Non-pigmented ciliary epithelial cell (primary cell): ENCODE measurements at regions not wholly inside any gene's neighbourhood (a gene's known extent, or its start where the extent isn't known, plus 50 kb on each side); places are given as distances from the start of the nearest gene placed in this dataset.
A peak's percentile ranks its signal among the peaks of the same experiment; 100 is the strongest.
"Not testable (repeated sequence)": the region's sequence is repeated elsewhere in the genome, so short reads cannot be mapped to it uniquely, and the experiment has no call there.

ENCODE experiments used
- DNase-seq: peaks from one replicate; pipeline ENCODE4 v3.0.0-alpha.2; 2010; ENCODE audit warnings: low read depth

GRCh38 chr16:79895053-79895916 is 294.7 kb upstream of the MAF start:
- DNase-seq = no peak

DNA sequence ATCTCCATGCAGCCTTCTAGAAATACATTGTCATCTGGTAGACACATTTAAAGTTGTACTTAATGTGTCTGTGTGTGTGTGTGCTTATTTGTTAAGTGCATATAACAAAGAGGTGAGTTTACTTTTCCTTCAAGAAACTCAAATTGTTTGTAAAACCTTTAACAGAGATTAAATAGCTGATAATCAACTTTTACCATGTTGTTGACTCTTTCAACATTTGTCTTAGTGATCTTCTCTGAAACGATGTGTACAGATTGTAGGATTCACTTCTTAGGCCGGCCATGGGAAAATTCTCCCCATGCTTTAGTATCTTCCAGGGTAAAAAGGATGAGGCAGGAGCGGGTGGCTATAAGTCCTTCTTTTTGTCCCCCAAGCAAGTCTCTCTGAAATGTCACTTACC is 292.9 kb upstream of the MAF start:
- DNase-seq = no peak

DNA sequence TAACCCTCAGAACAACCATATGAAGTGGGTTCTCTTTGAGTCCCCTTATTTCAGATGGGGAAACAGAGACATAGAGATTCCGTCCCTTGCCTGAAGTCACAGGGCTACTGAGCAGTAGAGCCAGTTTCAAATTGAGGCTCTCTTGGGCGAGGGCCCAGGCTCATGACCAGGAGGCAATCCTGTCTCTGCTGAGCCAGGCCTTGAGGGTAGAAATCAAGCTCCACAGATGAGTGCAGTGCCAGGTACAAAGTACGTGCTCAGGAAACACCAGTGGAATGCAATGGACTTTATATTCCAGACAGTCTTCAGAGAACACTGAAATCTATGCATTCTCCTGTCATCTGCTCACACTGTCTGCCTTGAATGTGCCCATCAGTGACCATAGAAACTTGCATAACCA is 291.7 kb upstream of the MAF start:
- DNase-seq = no peak

- DNase-seq = no peak
These were observed 290.9 kb upstream of the MAF start for GRCh38 chr16:79891458-79891857.

DNA sequence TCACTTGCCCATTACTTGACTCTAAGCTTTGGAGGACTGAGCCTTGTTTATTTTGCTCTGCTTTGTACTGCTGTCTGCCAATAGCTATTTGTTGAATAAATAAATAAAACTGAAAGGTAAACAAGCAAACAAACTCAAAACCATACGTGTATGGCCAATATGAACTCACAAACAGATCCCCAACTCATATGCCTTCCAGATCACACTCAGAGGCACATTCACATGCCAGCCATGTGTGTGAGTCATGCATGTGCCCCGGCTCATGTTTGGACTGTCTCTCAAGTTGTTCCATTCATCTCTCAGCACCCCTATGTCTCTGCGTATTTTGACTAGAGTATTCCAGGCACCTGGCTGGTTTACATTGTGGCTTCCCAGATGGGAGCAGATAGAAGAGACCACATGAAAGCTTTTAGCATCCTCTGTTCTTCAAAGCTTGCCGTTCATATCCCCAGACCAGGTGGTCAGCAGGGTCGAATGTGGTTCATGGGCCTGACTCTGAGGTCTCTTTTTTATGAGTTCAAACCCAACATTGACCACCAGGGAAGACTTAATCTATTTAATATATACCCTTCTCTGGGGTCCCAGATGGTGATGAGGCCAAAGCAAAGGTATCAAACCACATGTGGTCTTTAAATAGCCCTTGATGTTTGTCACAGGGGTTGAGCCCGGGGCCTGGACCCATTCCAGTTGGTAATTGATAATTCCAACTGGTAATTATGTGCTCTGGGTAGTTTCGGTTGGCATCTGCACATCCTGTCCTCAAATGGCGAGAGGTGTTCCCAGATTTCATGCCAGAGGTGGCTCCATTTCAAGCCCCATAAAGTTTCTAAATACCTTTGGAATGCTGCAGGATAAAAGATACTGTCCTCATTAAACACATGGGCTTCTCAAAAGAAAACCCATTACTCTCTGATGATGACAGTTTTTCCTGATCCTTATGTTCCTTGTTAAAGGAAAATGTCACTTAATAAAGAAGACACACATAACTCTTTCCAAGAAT is 287.3 kb upstream of the MAF start:
- DNase-seq = no peak

DNA sequence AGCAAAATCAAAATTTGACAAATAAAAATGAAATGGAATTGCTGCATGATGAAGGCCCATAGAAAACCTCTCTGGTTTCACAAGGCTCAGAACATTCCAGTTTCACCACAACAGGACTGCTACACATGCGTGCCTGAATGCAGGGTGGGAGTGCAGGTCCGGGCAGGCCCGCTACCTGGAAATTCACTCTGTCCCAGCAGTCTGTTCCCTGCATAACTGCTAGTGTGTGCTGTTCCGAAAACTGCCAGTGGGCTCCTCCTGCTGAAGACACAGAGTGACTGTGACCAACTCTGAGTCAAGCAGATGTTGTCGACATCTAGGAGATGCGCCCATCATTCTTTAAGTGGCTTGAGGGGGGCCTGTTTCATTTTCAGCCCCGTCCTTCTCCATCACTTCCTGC is 284.8 kb upstream of the MAF start:
- DNase-seq = no peak

DNA sequence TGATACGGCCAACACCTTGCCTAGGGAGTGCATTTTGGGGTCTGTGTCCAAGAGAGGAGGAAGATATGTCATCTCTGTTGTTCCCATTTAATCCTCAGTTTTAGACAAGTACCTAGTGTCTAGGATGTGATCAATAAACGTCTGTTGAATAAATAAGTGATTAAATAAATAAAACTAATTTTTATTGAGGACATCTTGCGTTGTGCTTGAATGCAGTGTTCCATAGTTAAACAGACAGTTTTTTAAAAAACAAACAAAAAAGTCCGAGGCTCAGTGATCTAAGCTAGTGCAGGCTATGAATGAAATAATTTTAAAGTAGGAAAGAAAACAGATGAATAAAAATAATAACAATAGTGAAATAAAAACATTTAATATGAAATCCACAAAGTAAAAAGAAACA is 283.0 kb upstream of the MAF start:
- no peak for DNase-seq

DNA sequence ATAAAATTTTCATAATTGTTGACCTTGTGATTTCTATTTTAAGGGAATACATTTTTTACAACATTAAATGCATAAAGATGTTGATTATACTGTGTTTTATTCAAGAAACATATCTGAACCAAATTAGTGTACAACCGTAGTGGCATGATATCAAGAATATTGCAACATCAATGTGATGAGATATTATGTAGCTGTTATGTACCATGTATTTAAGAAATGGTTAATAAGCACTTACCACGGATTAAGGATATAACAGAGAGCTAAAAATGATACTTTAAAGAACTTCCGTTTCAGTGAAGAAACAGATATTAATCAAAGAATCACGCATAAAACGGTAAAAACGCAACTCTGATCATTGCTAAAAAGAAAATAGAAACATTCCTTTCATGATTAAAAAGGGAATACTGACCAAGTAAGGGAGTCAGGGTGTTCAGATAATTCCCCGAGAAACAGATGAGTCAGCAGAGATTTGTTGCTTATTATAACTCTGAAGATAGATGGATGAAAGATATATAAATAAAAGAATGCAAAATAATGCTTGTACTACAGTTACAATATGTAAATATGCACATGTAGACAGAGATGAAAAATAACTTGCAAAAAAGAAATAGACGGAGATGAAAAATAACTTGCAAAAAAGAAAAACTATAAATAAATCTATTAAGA is 281.9 kb upstream of the MAF start:
- DNase-seq = no peak

GRCh38 chr16:79881107-79881506 is 280.6 kb upstream of the MAF start:
- DNase-seq = not testable (repeated sequence)

GRCh38 chr16:79876332-79876730 is 275.8 kb upstream of the MAF start:
- no peak for DNase-seq

- no peak for DNase-seq
These were observed 273.9 kb upstream of the MAF start for GRCh38 chr16:79874391-79874790.

DNA sequence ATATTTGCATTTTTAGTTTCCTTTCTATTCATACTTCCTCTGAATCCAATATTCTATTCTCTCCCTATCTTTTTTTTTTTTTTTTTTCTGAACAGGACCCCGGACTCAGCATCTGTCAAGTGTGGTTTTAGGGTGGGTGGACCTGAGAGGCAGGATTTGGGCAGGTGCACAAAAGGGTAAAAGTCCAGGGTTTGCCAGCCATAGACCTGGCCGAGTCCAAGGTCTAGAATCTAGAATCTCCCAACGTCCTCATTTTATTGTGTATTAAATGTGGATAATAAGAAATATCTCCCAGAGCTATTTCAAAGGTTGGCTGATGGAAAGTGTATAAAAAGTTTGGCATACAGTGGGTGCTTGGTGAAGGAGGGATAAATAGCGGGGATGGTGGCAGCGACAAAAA is 273.3 kb upstream of the MAF start:
- DNase-seq = no peak

- DNase-seq = peak; percentile 2
These were observed 271.4 kb upstream of the MAF start for GRCh38 chr16:79871906-79872305.

- DNase-seq = no peak
These were observed 269.7 kb upstream of the MAF start for GRCh38 chr16:79870016-79870886.

DNA sequence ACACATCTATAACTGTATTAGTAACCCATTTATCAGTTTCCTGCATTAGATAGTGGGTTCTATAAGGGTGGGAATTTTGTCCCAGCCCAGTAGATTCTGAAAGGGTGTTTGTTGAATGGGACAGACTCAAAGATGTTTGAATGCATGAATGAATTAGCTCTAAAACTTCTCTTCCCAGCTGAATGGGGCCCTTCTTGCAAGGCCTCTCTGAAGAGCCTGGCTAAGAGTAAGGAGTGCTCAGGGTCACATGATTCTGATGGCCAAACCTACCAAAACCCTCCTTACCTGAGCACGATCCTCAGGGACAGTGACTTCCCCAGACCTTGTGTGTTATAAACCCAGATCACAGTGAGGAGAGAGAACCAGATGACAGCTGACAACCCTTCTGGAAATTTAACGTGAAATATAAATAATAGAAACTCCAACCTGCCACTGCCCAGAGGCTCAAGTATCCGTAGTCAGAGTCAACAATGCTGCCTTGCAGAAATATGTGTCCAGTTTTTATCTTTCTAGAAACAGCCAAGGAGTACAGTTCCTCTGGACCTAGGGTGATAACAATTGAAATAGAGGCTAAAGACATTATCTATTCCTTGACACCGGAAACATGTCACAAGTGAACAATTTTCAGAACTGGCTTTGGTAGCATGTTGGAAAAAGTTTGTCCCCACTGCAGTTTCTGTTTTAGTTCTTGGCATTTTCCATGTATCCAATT is 268.9 kb upstream of the MAF start:
- DNase-seq = no peak

DNA sequence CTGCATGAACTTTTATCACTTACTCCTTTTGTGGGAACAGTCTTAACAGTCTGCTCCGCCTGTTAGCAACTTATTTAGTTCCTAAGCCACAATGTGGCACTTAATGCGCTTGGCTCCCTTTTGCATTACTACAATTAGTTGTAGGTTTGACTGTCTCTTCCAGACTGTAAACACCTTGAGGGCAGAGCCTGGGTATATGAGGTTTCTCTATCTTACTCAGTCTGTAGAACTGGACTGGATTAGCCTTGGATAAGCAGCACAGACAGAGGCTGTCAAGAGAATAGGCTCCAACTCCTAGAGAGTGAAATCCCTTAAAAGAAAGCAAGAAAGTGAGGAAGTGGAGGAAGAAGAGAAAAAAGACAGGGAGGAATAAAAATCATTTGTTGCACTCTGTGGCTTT is 268.3 kb upstream of the MAF start:
- no peak for DNase-seq

- no peak for DNase-seq
These were observed 267.0 kb upstream of the MAF start for GRCh38 chr16:79867425-79867997.

DNA sequence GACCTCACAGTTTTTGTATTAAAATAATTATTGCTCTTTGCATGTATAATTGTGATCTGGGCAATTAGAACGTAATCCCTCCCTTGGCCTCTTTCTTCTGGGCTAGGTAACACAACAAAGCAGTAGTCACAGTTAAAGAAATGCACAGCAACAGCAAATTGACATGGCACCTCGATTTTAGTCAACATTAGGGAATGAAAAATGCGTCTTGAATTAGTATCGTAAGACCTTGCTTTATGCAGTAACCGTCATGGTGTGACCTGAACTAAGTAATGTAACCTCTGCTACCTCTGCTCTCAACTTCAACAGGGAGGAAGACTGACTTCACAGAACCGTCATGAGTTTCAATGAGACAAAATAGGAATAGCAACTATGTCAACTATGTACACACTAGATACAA is 265.4 kb upstream of the MAF start:
- no peak for DNase-seq

DNA sequence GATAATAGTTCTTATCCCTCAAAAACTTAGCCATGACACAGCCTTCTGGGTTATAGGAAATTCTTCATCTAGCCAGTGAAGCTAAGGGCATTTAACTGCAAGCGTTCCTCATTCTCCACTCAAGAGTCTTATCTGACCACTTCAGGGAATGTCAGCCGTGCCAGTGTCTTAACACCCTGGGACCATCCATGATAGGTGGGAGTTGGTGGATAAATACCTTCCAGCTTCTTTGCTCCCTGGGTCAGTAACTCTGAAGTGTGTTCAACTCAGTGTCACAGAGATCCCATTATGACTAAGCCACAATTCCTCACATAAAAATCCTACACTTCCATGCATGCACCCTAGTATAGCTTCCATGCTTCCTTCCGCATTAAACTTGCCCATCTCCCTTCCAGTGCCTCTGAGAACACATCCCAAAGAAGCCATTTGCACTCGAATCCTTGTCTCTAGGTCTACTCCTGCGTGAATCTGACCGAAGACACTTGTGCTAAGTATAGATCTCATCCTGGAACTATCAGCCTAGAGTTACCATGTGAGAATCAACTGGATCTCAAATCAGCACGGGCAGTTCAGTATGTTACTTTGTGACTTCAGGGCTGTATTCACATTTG is 264.3 kb upstream of the MAF start:
- no peak for DNase-seq
